Neuron (in vitro differentiated cells): ENCODE measurements at regions not wholly inside any gene's neighbourhood (a gene's known extent, or its start where the extent isn't known, plus 50 kb on each side); places are given as distances from the start of the nearest gene placed in this dataset.

Experiments
- H2AFZ ChIP-seq: one replicate; pipeline ENCODE4 v1.6.1; 2013; ENCODE audit warnings: low read depth, mild to moderate bottlenecking, inconsistent platforms, low read length, moderate library complexity
- H3K27me3 ChIP-seq: one replicate; pipeline ENCODE4 v1.6.1; 2013; ENCODE audit warnings: low read length; ENCODE audit not compliant: insufficient read depth
- H3K36me3 ChIP-seq: one replicate; pipeline ENCODE4 v1.6.1; 2013; ENCODE audit warnings: low read length; ENCODE audit not compliant: insufficient read depth
- H3K4me1 ChIP-seq: one replicate; pipeline ENCODE4 v1.6.1; 2013; ENCODE audit warnings: low read length; ENCODE audit not compliant: insufficient read depth
- H3K4me3 ChIP-seq: 2 replicates; pipeline ENCODE4 v1.5.1; 2013; ENCODE audit warnings: mild to moderate bottlenecking, low read length, moderate library complexity
- H3K9me3 ChIP-seq: one replicate; pipeline ENCODE4 v1.6.1; 2013; ENCODE audit warnings: low read length

- H3K36me3 ChIP-seq = no peaks in the 10 kb centered on the region
- no peak overlapping the region for H2AFZ ChIP-seq
- H3K4me3 ChIP-seq = no peak overlapping the region
- no peaks in the 10 kb centered on the region for H3K27me3 ChIP-seq
- no peaks in the 10 kb centered on the region for H3K9me3 ChIP-seq
- peaks cover 8% of the 10 kb centered on the region for H3K4me1 ChIP-seq
Observed at GRCh38 chr5:61808091-61808490, 476.0 kb downstream of the ZSWIM6 start.

GRCh38 chr5:61808909-61809308 is 476.9 kb downstream of the ZSWIM6 start:
- no peaks in the 10 kb centered on the region for H3K36me3 ChIP-seq
- no peaks in the 10 kb centered on the region for H3K27me3 ChIP-seq
- H3K4me3 ChIP-seq = no peak overlapping the region
- no peaks in the 10 kb centered on the region for H3K9me3 ChIP-seq
- H2AFZ ChIP-seq = no peak overlapping the region
- peaks cover 8% of the 10 kb centered on the region for H3K4me1 ChIP-seq

GRCh38 chr5:61809651-61810050 is 477.6 kb downstream of the ZSWIM6 start:
- Histone ChIP-seq H3K4me1 (peaks cover 8% of the 10 kb centered on the region), H3K27me3 (no peaks in the 10 kb centered on the region), H3K4me3 (no peak overlapping the region), H3K36me3 (no peaks in the 10 kb centered on the region), H2AFZ (no peak overlapping the region), H3K9me3 (no peaks in the 10 kb centered on the region)

- Histone ChIP-seq H3K36me3 (no peaks in the 10 kb centered on the region), H2AFZ (no peak overlapping the region), H3K27me3 (no peaks in the 10 kb centered on the region), H3K4me1 (peaks cover 8% of the 10 kb centered on the region), H3K9me3 (no peaks in the 10 kb centered on the region), H3K4me3 (no peak overlapping the region)
Observed at GRCh38 chr5:61811052-61811451, 479.0 kb downstream of the ZSWIM6 start.

- H2AFZ ChIP-seq = no peak overlapping the region
- no peaks in the 10 kb centered on the region for H3K27me3 ChIP-seq
- H3K4me3 ChIP-seq = no peak overlapping the region
- H3K9me3 ChIP-seq = no peaks in the 10 kb centered on the region
- H3K4me1 ChIP-seq = peaks cover 18% of the 10 kb centered on the region
- H3K36me3 ChIP-seq = no peaks in the 10 kb centered on the region
Observed at GRCh38 chr5:61813361-61813760, 481.3 kb downstream of the ZSWIM6 start.

- no peak overlapping the region for H3K4me3 ChIP-seq
- peaks cover 15% of the 10 kb centered on the region for H3K4me1 ChIP-seq
- H3K36me3 ChIP-seq = no peaks in the 10 kb centered on the region
- H2AFZ ChIP-seq = no peak overlapping the region
- H3K9me3 ChIP-seq = no peaks in the 10 kb centered on the region
- H3K27me3 ChIP-seq = no peaks in the 10 kb centered on the region
Observed at GRCh38 chr5:61815339-61815738, 483.3 kb downstream of the ZSWIM6 start.

GRCh38 chr5:61816146-61816545 is 484.1 kb downstream of the ZSWIM6 start:
- H3K36me3 ChIP-seq = no peaks in the 10 kb centered on the region
- H3K27me3 ChIP-seq = no peaks in the 10 kb centered on the region
- H3K4me1 ChIP-seq = peaks cover 20% of the 10 kb centered on the region
- no peak overlapping the region for H2AFZ ChIP-seq
- H3K4me3 ChIP-seq = no peak overlapping the region
- H3K9me3 ChIP-seq = no peaks in the 10 kb centered on the region

GRCh38 chr5:61816585-61817450 is 484.8 kb downstream of the ZSWIM6 start:
- Histone ChIP-seq H3K9me3 (no peaks in the 10 kb centered on the region), H3K36me3 (no peaks in the 10 kb centered on the region), H3K4me3 (no peak overlapping the region), H2AFZ (no peak overlapping the region), H3K4me1 (peaks cover 20% of the 10 kb centered on the region), H3K27me3 (no peaks in the 10 kb centered on the region)

- Histone ChIP-seq H3K27me3 (no peaks in the 10 kb centered on the region), H3K36me3 (no peaks in the 10 kb centered on the region), H3K4me3 (no peak overlapping the region), H3K4me1 (peaks cover 20% of the 10 kb centered on the region), H2AFZ (peak overlapping the region; percentile 63), H3K9me3 (no peaks in the 10 kb centered on the region)
Observed at GRCh38 chr5:61817472-61818326, 485.6 kb downstream of the ZSWIM6 start.

- Histone ChIP-seq H3K9me3 (no peaks in the 10 kb centered on the region), H3K27me3 (no peaks in the 10 kb centered on the region), H3K4me1 (peaks cover 20% of the 10 kb centered on the region), H2AFZ (no peak overlapping the region), H3K36me3 (no peaks in the 10 kb centered on the region), H3K4me3 (no peak overlapping the region)
Observed at GRCh38 chr5:61820836-61821235, 485.2 kb upstream of the KIF2A start.

- Histone ChIP-seq H3K4me3 (no peak overlapping the region), H2AFZ (no peak overlapping the region), H3K4me1 (peaks cover 20% of the 10 kb centered on the region), H3K36me3 (no peaks in the 10 kb centered on the region), H3K27me3 (no peaks in the 10 kb centered on the region), H3K9me3 (no peaks in the 10 kb centered on the region)
Observed at GRCh38 chr5:61821561-61821960, 484.4 kb upstream of the KIF2A start.

- no peaks in the 10 kb centered on the region for H3K27me3 ChIP-seq
- H2AFZ ChIP-seq = no peak overlapping the region
- no peaks in the 10 kb centered on the region for H3K36me3 ChIP-seq
- H3K4me3 ChIP-seq = no peak overlapping the region
- no peaks in the 10 kb centered on the region for H3K9me3 ChIP-seq
- peaks cover 11% of the 10 kb centered on the region for H3K4me1 ChIP-seq
Observed at GRCh38 chr5:61822584-61822983, 483.4 kb upstream of the KIF2A start.

- no peaks in the 10 kb centered on the region for H3K27me3 ChIP-seq
- H3K9me3 ChIP-seq = no peaks in the 10 kb centered on the region
- H2AFZ ChIP-seq = no peak overlapping the region
- no peak overlapping the region for H3K4me3 ChIP-seq
- H3K4me1 ChIP-seq = peaks cover 8% of the 10 kb centered on the region
- H3K36me3 ChIP-seq = no peaks in the 10 kb centered on the region
Observed at GRCh38 chr5:61823065-61823464, 482.9 kb upstream of the KIF2A start.
